Esophagus muscularis mucosa (tissue), 4 donors: ENCODE measurements at regions not wholly inside any gene's neighbourhood (a gene's known extent, or its start where the extent isn't known, plus 50 kb on each side); places are given as distances from the start of the nearest gene placed in this dataset.
"Not testable (repeated sequence)": the region's sequence is repeated elsewhere in the genome, so short reads cannot be mapped to it uniquely, and the experiment has no call there.

Source experiments
- DNase-seq: peaks from one replicate; pipeline ENCODE4 v3.0.0-alpha.2; 2017; ENCODE audit errors: extremely low spot score
- H3K27ac ChIP-seq, 4 donors: fragments of 200-600 bp; sonication (generic); replicated peaks in 1 of 4; 1 replicate in 3 of 4; 2 replicates in 1 of 4; pipeline ENCODE4 v1.5.1; 2016 to 2019; ENCODE audit warnings: mild to moderate bottlenecking in 1 of 4
- H3K27me3 ChIP-seq, 4 donors: fragments of 200-600 bp; sonication (generic); one replicate each; pipeline versions ENCODE4 v1.5.1 to v1.6.0; 2016 to 2019
- H3K36me3 ChIP-seq, 4 donors: fragments of 200-600 bp; sonication (generic); one replicate each; pipeline ENCODE4 v1.5.1; 2016 to 2019
- H3K4me1 ChIP-seq, 4 donors: fragments of 200-600 bp; sonication (generic); one replicate each; pipeline ENCODE4 v1.5.1; 2016 to 2019
- H3K4me3 ChIP-seq, 4 donors: fragments of 200-600 bp; sonication (generic); 1 replicate in 2 of 4; 2 replicates in 2 of 4; pipeline ENCODE4 v1.5.1; 2016 to 2019; ENCODE audit warnings: mild to moderate bottlenecking in 4 of 4, moderate library complexity in 1 of 4
- H3K9me3 ChIP-seq, 4 donors: fragments of 200-600 bp; sonication (generic); 1 replicate in 3 of 4; 2 replicates in 1 of 4; pipeline ENCODE4 v1.5.1; 2016 to 2019
- EP300 ChIP-seq: sonication (generic); formaldehyde crosslinking; IDR thresholded peaks from one replicate; pipeline ENCODE4 v1.6.1; 2017; ENCODE audit warnings: antibody characterized with exemption
- POLR2A ChIP-seq: fragments of 450-650 bp; IDR thresholded peaks from one replicate; pipeline ENCODE4 v1.6.1; 2017; ENCODE audit warnings: antibody characterized with exemption, moderate library complexity, mild to moderate bottlenecking, low read depth
- POLR2AphosphoS5 ChIP-seq, 2 donors: sonication (generic); formaldehyde crosslinking; IDR thresholded peaks; one replicate each; pipeline ENCODE4 v1.6.1; 2017; ENCODE audit warnings: antibody characterized with exemption in 2 of 2
- WGBS: methylation state at CpG from one replicate; pipeline ENCODE4 v1.1.5; 2018; 5-methylcytosine and 5-hydroxymethylcytosine counted together
- intact Hi-C: fragments of 100-400 bp; cut with DNase I; formaldehyde crosslinking; loops from one replicate; pipeline ENCODE4 v1.15.1; 2023
- TF ChIP-seq, protein P1 (sequence below), 3 experiments: fragments of 200-600 bp in 2 of 3; fragments of 450-650 bp in 1 of 3; sonication (generic) in 2 of 3; IDR thresholded peaks; one replicate each; pipeline ENCODE4 v1.5.1; 2017 to 2019; ENCODE audit warnings: antibody characterized with exemption in 3 of 3, mild to moderate bottlenecking in 2 of 3, moderate library complexity in 1 of 3

GRCh38 chr11:86172894-86173293, 71.7 kb upstream of the EED start:
- no peak for DNase-seq
- 84% methylated on average over 1 of the region's 1 CpG for WGBS
- H3K9me3 ChIP-seq, result no peaks in the 10 kb centered on the region
- no peaks in the 10 kb centered on the region for H3K27me3 ChIP-seq
- H3K4me3 ChIP-seq, result no peak overlapping the region
- H3K27ac ChIP-seq, result no peak overlapping the region
- no peaks in the 10 kb centered on the region for H3K36me3 ChIP-seq
- intact Hi-C loops, result no loop called here
- H3K4me1 ChIP-seq, result peaks cover 29 to 38% (median 35%) of the 10 kb centered on the region in 4 donors
- no peak for TF ChIP-seq POLR2A
- TF ChIP-seq POLR2AphosphoS5 (IDR thresholded peaks at IDR 0.05), result no peak

GRCh38 chr11:86171627-86172026, 72.9 kb upstream of the EED start:
- peaks cover 26 to 36% (median 29%) of the 10 kb centered on the region in 4 donors for H3K4me1 ChIP-seq
- no peak overlapping the region for H3K27ac ChIP-seq
- no peaks in the 10 kb centered on the region for H3K36me3 ChIP-seq
- H3K27me3 ChIP-seq, result no peaks in the 10 kb centered on the region
- intact Hi-C loops, result no loop called here
- DNase-seq, result no peak
- H3K4me3 ChIP-seq, result no peak overlapping the region
- WGBS, result 95% methylated on average over 4 of the region's 4 CpGs
- H3K9me3 ChIP-seq, result no peaks in the 10 kb centered on the region
- TF ChIP-seq POLR2A, result no peak
- TF ChIP-seq POLR2AphosphoS5 (IDR thresholded peaks at IDR 0.05), result no peak
- TF ChIP-seq EP300, result no peak
- TF ChIP-seq, protein P1, sequence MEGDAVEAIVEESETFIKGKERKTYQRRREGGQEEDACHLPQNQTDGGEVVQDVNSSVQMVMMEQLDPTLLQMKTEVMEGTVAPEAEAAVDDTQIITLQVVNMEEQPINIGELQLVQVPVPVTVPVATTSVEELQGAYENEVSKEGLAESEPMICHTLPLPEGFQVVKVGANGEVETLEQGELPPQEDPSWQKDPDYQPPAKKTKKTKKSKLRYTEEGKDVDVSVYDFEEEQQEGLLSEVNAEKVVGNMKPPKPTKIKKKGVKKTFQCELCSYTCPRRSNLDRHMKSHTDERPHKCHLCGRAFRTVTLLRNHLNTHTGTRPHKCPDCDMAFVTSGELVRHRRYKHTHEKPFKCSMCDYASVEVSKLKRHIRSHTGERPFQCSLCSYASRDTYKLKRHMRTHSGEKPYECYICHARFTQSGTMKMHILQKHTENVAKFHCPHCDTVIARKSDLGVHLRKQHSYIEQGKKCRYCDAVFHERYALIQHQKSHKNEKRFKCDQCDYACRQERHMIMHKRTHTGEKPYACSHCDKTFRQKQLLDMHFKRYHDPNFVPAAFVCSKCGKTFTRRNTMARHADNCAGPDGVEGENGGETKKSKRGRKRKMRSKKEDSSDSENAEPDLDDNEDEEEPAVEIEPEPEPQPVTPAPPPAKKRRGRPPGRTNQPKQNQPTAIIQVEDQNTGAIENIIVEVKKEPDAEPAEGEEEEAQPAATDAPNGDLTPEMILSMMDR (IDR thresholded peaks at IDR 0.05), result no peak

DNA sequence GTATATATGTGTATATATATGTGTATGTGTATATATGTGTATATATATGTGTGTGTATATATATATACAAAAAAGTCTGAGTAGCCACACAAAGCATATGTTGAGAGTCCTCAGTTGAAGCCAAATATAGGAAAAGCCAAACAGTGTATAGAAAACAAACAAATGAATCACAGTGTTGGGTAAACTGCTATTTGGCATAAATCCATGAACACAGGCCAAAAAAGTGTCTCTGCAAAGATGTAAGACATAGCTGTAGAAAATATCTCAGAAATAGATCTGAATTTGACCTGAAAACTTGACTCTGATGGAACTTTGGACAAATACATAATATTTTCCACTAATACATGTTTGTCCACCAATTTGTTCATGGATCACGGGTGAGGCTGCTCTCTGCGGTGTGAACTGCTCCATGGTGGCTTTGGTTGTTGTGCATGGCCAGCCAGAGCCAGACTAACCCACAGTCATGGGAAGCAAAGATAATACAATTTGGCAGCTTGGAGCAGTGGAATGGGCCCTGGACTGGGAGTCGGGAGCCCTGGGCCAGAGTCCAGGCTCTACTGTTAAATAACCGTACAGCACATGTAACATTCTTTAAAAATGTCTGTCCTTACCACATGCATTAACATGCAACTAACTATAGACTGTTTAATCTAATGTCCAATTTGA, 76.9 kb upstream of the EED start:
- TF ChIP-seq, protein P1 (IDR thresholded peaks at IDR 0.05), result no peak
- TF ChIP-seq POLR2AphosphoS5 (IDR thresholded peaks at IDR 0.05) (no peak), EP300 (no peak), POLR2A (no peak)
- DNase-seq, result no peak
- WGBS, result 75% methylated on average over 4 of the region's 4 CpGs
- intact Hi-C loops, result no loop called here
- no peaks in the 10 kb centered on the region for H3K9me3 ChIP-seq
- no peak overlapping the region for H3K4me3 ChIP-seq
- H3K4me1 ChIP-seq, result peaks cover 5 to 11% (median 8%) of the 10 kb centered on the region in 4 donors
- H3K36me3 ChIP-seq, result no peaks in the 10 kb centered on the region
- no peak overlapping the region for H3K27ac ChIP-seq
- H3K27me3 ChIP-seq, result no peaks in the 10 kb centered on the region

- intact Hi-C loops, H3K27me3 ChIP-seq, DNase-seq, H3K9me3 ChIP-seq, H3K4me3 ChIP-seq, H3K36me3 ChIP-seq, H3K27ac ChIP-seq: not testable (repeated sequence)
- H3K4me1 ChIP-seq, result peaks cover 18 to 24% (median 21%) of the 10 kb centered on the region in 4 donors
- WGBS, result 100% methylated on average over 1 of the region's 1 CpG
These were observed 78.3 kb upstream of the EED start for GRCh38 chr11:86166287-86166686.

DNA sequence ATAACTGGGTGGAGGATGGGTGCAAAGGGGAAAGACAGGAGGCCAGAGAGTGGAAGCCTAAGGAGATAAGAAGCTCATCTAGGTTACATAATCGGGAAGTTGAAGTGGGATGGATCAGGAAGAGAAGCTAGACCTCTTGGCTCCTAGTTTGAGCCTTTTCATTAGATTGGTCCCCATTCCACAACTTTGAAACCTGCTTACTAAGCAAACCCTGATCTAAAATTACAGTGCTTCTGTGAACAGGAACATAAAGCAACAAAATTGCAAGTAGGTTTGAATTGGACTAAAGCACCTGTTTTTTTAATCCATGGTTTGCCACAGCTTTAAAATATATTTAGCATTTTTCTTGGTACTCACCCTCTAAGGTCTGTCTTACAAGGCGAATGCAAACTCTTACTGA, 80.4 kb upstream of the EED start:
- intact Hi-C loops, result no loop called here
- no peak overlapping the region for H3K27ac ChIP-seq
- H3K4me3 ChIP-seq, result no peak overlapping the region

DNA sequence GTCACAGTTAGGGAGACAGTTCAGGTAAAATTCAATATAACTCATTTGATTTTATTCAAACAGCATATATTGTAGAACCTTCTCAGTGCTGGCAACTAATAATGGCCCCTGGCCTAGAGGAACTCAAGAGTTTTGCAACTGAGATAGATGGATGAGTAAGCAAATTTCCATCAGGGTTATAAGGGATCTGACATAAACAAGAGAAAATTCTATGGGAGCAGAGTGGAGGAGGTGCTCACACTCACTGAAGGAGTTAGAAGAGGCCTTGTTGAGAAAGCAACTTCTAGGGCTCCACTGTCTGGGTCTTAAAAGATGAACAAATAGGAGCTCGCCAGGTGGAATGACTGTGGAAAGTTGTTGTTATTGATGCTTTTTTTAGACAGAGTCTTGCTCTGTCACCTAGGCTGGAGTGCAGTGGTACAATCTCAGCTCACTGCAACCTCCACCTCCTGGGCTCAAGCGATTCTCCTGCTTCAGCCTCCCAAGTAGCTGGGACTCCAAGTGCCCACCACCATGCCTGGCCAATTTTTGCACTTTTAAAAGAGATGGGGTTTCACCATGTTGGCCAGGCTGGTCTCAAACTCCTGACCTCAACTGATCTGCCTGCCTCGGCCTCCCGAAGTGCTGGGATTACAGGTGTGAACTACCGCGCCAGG, 81.2 kb upstream of the EED start:
- 86% methylated on average over 6 of the region's 6 CpGs for WGBS
- H3K4me1 ChIP-seq, result peaks cover 19 to 44% (median 42%) of the 10 kb centered on the region in 4 donors
- intact Hi-C loops, H3K27me3 ChIP-seq, H3K4me3 ChIP-seq, DNase-seq, H3K9me3 ChIP-seq, H3K27ac ChIP-seq, H3K36me3 ChIP-seq: not testable (repeated sequence)

More for the DNA sequence above, 80.4 kb upstream of the EED start:
- Histone ChIP-seq H3K36me3 (no peaks in the 10 kb centered on the region), H3K9me3 (no peaks in the 10 kb centered on the region), H3K4me1 (peaks cover 19 to 44% (median 42%) of the 10 kb centered on the region in 4 donors), H3K27me3 (no peaks in the 10 kb centered on the region)
- TF ChIP-seq POLR2A (no peak), EP300 (no peak), POLR2AphosphoS5 (IDR thresholded peaks at IDR 0.05) (no peak)
- TF ChIP-seq, protein P1 (IDR thresholded peaks at IDR 0.05), result no peak
- DNase-seq, result no peak
- WGBS, result 97% methylated on average over 2 of the region's 2 CpGs
